Renal pelvis (tissue), 1 donor: ENCODE measurements at regions not wholly inside any gene's neighbourhood (a gene's known extent, or its start where the extent isn't known, plus 50 kb on each side); places are given as distances from the start of the nearest gene placed in this dataset.

Source experiments
- DNase-seq: peaks from one replicate; pipeline ENCODE4 v3.0.0-alpha.2; 2013

DNA sequence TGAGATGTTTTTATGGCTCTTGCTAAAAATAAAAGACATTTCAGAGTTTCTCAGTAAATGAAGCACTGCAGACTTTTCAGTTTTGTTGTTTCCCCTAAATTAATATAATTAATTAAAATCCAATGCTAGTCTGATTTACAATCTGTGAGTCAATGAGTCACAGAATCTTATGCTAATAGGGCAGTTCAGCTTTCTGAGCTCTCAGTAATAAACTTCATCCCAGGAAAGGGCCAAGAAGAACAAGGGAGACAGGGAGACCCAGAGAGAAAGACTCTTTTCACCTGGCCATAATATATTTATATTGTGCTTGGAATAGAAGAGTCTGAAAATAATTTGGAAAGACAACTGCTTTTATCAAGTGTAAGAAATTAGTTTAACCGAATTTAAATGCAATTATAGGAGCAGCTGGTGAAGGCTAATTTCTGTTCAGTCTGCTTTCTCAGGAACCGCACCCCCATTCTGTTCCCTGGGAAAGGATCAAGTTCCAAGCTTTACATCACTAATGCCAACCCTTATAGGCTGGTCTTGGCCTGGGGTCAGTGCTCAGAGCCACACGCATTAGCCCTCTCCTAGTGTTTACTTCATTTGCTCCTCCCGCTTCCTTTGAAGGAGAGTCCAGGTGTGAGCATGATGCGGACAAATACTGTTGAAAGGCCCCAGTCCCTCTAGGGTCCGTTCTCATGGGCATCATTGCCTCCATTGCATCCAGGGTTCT lies 145.6 kb downstream of the ZBTB18 start:
- DNase-seq, result no peak

DNA sequence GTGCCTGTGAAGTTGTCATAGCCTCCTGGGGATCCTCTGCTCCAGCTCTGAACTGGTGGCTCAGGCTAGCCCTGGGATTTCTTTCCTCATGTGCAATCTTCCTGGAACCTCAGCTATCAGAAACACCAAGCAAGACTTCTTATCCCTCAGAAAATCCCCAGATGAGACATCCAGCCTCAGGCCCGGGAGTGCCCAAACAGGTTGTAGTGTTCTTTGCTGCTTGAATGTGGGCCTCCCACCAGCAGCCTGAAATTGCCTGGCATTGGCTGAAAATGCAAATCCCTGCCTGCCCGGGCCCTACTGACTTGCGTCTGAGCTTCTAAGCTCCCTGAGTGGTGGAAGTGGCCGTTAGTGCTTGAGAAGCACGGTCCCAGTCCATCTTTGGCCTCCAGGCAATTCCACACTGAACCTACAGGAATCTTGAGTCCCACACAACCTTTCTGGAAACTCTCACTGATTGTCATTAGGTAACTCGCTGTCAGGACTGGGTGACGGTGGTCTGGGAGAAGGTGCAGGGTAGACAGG lies 146.8 kb downstream of the ZBTB18 start:
- DNase-seq, result no peak

DNA sequence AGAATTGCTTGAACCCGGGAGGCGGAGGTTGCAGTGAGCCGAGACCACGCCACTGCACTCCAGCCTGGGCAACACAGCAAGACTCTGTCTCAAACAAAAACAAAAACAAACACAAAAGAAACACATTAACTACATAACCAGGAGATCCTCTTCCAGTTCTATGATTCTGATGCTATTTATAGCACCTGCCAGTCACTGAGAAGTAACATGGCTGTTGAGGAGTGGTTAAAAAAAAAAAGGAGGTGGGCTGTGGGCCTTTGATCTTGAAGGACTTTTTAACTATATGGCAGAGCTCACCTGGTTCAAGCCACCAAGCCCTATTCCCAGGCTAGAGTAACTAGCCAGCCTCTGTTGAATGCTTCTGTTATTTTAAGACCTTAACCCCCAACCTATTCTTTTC lies 148.8 kb downstream of the ZBTB18 start:
- no peak for DNase-seq

DNA sequence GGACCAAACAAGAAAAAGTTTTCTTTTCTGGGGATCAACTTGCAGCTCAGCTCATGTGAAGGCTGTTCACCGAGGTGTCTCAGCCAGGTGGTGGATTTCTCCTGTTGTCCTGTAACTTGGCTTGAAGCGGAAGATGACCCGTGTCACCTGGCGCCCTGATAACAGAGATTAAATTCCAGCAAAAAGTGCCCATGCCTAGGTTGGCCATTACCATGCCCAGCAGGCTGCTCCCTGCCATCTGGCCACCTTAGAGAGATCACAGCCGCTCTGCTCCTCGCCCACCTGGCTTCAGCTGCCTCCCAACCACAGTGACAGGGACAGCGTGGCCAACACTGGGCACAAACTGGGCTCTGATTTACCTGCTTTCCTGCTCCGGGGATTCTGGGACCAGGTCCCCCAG lies 149.5 kb downstream of the ZBTB18 start:
- DNase-seq, result no peak

DNA sequence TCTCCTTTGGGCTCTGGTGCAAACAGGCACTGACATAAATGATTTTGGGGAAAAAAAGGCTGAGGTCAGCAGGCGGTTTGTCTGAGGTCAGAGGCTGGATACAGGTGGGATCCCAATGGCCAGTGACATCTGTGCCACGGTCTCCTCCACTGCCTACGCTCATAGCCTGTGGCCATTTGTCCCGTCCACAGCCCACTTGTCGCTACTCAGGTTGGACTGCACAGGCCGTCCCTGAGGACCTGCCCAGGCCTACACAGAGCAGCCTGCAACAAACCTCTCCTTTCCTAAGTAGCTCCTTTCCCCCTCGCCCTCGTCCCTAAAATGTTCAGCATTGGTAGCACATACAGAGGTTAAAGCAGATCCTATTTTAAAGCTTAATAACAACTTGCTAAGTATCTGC lies 150.7 kb downstream of the ZBTB18 start:
- no peak for DNase-seq

DNA sequence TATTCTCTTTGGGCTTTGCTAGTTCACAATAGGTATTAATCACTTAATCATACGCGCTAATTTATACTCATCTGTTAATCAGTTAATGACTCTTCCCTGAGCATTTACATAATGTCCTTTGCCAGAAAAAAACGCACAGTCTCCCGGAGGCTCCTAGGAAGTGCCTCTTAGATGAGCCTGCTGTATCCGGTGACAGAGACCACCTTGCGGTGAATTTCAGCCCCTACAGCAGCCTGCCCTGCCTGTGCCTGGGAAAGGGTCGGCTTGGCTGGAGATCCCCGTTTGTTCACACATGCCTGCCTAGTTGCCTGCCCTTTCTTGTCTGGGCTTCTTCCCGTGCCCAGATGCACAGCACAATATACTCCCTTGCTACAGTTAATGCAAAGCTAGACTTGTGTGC lies 152.9 kb downstream of the ZBTB18 start:
- DNase-seq, result no peak

GRCh38 chr1:244205171-244205570 lies 154.1 kb downstream of the ZBTB18 start:
- DNase-seq, result no peak

GRCh38 chr1:244205906-244206305 lies 154.8 kb downstream of the ZBTB18 start:
- no peak for DNase-seq

- DNase-seq, result no peak
Observed at GRCh38 chr1:244207042-244207934, 156.2 kb downstream of the ZBTB18 start.

DNA sequence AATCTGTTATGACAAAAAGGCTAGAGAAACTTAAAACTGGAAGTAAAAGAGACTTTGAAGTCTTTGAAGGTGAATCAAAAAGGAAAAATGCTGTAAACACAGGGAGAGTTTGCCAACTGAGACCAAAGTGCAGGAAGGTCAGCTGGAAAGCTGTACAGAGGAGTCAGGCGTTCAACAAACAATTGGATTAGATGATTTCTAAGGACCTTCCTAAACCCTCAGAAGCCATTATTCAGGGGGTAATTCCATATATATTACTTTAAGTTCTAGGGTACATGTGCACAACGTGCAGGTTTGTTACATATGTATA lies 156.8 kb downstream of the ZBTB18 start:
- DNase-seq, result no peak

DNA sequence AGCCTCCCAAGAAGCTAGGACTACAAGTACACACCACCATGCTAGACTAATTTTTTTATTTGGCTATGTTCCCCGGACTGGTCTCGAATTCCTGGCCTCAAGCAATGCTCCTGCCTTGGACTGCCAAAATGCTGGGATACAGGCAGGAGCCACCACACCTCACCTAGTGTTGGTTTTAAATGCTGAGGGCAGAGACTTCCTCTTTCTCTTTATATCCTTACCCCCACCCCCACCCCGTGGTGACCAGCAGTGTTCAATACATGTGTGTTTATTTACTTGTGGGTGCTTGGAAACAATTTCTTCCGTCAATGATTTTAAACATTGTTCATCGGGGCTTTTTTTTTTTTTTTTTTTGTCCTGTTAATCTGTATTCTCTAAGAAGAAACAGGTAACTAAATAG lies 158.9 kb downstream of the ZBTB18 start:
- DNase-seq, result no peak

DNA sequence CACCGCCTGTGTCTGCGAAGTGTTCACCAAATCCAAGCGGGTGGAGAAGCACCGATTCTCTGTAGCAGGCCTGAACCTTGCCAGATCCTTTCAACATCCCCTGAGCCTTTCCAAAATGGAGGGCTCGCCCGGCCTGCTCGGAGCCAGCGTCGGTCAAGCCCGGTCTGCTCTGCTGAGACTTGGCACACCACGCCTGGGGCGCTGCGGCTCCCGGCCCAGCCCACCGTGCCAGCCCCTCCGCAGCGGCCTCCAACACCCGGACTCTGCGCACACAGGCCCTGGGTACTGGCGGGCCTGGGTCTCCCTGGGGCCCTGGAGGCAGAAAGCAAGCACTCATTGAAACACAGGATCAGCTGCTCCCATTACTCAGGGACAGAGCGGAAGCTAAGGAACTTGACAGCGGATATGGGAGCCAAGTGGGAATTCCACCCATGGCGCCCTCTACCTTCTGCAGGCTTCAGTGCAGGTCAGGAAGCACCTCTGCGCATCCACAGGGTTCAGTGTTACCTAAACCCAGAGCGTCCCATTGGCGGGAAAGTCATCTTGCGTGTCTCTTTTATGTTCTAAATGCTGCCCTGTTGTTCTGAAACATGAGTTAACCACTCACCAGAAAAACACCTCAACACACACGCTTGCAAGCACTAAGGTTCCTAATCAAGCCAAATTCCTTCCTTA lies 159.9 kb downstream of the ZBTB18 start:
- DNase-seq, result no peak

DNA sequence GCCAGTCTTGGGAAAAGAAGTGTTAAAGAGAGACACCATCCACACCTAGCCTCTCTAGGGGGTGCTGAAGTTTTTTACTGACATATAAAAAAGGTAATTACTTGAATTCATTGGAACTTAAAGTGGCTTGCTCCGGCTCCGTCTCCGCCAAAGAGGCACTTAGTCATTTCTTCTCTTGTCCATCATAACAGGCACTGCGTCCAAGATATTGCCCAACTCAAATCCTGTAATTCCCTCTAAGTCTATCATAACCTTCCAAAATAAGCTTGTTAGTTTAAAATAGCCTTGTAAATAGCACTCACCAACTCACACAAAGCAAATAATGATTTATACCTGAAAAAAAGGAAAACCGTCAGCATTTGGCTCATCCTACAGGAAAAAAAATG lies 160.5 kb downstream of the ZBTB18 start:
- no peak for DNase-seq

DNA sequence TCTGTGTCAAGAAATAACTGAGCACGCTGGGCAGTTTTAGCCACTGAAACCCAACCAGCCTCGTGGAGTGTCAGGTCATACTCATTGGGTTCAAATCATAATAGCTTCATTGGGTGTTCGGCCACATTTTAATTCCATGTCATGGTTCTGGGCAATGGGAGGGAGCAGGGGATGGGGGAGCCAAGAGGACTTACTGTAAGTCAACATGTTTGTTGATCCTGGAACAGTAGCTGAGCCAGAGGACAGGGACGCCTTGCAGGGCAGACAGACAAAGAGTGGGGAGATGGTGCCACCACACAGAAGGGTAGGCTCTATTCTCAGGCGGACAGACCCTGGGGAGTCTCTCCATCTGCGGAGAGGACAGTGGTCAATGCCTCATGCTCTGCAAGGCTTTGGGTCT lies 161.1 kb downstream of the ZBTB18 start:
- DNase-seq, result no peak

- DNase-seq, result peak; percentile 54
Observed at GRCh38 chr1:244212797-244213475, 161.9 kb downstream of the ZBTB18 start.

- DNase-seq, result peak; percentile 73
Observed at GRCh38 chr1:244214009-244214967, 163.2 kb downstream of the ZBTB18 start.

DNA sequence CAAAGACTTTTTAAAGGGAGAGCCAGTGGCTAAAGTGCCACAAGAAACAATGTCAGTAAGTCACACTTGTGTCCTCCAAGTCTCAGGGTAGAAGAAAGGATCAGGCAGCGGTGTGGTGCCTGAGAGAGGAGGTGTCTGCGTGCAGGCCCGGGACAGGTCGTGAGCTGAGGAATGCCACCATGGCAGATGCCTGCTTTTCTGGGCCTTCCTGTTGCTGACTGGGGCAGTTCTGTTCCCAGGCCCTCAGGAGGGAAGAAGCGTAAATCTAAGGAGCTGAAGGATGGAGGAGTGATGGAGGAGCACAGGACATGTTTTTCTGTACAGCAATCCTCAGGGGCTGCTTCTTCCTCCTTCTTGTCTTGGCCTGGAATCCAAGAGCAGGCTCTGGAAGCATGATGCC lies 165.8 kb downstream of the ZBTB18 start:
- DNase-seq, result no peak

- DNase-seq, result no peak
Observed at GRCh38 chr1:244217711-244218110, 166.6 kb downstream of the ZBTB18 start.

GRCh38 chr1:244218220-244218619 lies 167.1 kb downstream of the ZBTB18 start:
- no peak for DNase-seq

GRCh38 chr1:244219149-244219548 lies 168.1 kb downstream of the ZBTB18 start:
- DNase-seq, result no peak

GRCh38 chr1:244219802-244220201 lies 168.7 kb downstream of the ZBTB18 start:
- DNase-seq, result no peak
